IMR-90 (cell line): ENCODE measurements at regions not wholly inside any gene's neighbourhood (a gene's known extent, or its start where the extent isn't known, plus 50 kb on each side); places are given as distances from the start of the nearest gene placed in this dataset.

ENCODE experiments used
- BHLHE40 ChIP-seq: fragments of 150-350 bp; IDR thresholded peaks from 2 replicates; pipeline ENCODE4 v1.6.1; 2016; ENCODE audit warnings: mild to moderate bottlenecking, low read depth, low read length
- CEBPB ChIP-seq: IDR thresholded peaks from 2 replicates; pipeline ENCODE4 v1.6.1; 2012; ENCODE audit warnings: low read depth, low read length, improper control_type of control experiment
- CHD1 ChIP-seq: IDR thresholded peaks from 2 replicates; pipeline ENCODE4 v1.6.1; 2012; ENCODE audit warnings: low read depth, low read length, improper control_type of control experiment
- FOS ChIP-seq: fragments of 150-350 bp; IDR thresholded peaks from 2 replicates; pipeline ENCODE4 v1.6.1; 2016; ENCODE audit warnings: low read depth, low read length
- MAZ ChIP-seq: IDR thresholded peaks from 2 replicates; pipeline ENCODE4 v1.6.1; 2012; ENCODE audit warnings: low read depth, mild to moderate bottlenecking, low read length, improper control_type of control experiment, moderate library complexity, borderline replicate concordance
- MXI1 ChIP-seq: IDR thresholded peaks from 2 replicates; pipeline ENCODE4 v1.6.1; 2012; ENCODE audit warnings: low read depth, mild to moderate bottlenecking, low read length, moderate library complexity, borderline replicate concordance
- POLR2A ChIP-seq: IDR thresholded peaks from 2 replicates; pipeline ENCODE4 v1.6.1; 2012; ENCODE audit warnings: mild to moderate bottlenecking, low read depth, low read length
- RAD21 ChIP-seq: IDR thresholded peaks from 2 replicates; pipeline ENCODE4 v1.6.1; 2012; ENCODE audit warnings: low read length, improper control_type of control experiment
- RCOR1 ChIP-seq: IDR thresholded peaks from 2 replicates; pipeline ENCODE4 v1.6.1; 2012; ENCODE audit warnings: mild to moderate bottlenecking, low read length, improper control_type of control experiment; ENCODE audit not compliant: insufficient replicate concordance
- RFX5 ChIP-seq: IDR thresholded peaks from 2 replicates; pipeline ENCODE4 v1.8.0; 2012; ENCODE audit warnings: low read depth, mild to moderate bottlenecking, low read length, moderate library complexity
- SMC3 ChIP-seq: fragments of 150-350 bp; IDR thresholded peaks from 2 replicates; pipeline ENCODE4 v1.6.1; 2016; ENCODE audit warnings: low read depth, mild to moderate bottlenecking, antibody characterized with exemption, low read length, moderate library complexity
- TF ChIP-seq, protein P1 (sequence below): conservative IDR thresholded peaks from 2 replicates; pipeline ENCODE4 v1.5.1; 2012; ENCODE audit warnings: mild to moderate bottlenecking, low read depth, low read length, improper control_type of control experiment
- TF ChIP-seq, protein P2 (sequence below): fragments of 150-350 bp; IDR thresholded peaks from 2 replicates; pipeline ENCODE4 v1.6.1; 2017; ENCODE audit warnings: mild to moderate bottlenecking, antibody characterized with exemption, low read length, low read depth
- TF ChIP-seq, protein P3 (sequence below): fragments of 150-350 bp; IDR thresholded peaks from 2 replicates; pipeline ENCODE4 v1.6.1; 2016; ENCODE audit warnings: low read depth, mild to moderate bottlenecking, low read length, moderate library complexity, borderline replicate concordance

DNA sequence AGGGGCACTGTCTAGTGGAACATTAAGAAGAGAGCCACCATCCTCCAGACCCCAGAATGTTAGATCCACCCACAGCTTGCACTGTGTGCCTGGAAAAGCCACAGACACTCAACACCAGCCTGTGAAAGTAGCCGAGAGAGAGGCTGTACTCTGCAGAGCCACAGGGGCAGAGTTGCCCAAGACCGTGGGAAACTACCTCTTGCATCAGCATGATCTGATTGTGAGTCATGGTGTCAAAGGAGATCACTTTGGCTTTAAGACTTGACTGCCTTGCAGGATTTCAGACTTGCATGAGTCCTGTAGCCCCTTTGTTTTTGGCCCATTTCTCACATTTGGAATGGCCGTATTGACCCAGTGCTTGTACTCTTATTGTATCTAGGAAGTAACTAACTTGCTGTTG is 115.9 kb upstream of the CCDC179 start:
- TF ChIP-seq, protein P1, sequence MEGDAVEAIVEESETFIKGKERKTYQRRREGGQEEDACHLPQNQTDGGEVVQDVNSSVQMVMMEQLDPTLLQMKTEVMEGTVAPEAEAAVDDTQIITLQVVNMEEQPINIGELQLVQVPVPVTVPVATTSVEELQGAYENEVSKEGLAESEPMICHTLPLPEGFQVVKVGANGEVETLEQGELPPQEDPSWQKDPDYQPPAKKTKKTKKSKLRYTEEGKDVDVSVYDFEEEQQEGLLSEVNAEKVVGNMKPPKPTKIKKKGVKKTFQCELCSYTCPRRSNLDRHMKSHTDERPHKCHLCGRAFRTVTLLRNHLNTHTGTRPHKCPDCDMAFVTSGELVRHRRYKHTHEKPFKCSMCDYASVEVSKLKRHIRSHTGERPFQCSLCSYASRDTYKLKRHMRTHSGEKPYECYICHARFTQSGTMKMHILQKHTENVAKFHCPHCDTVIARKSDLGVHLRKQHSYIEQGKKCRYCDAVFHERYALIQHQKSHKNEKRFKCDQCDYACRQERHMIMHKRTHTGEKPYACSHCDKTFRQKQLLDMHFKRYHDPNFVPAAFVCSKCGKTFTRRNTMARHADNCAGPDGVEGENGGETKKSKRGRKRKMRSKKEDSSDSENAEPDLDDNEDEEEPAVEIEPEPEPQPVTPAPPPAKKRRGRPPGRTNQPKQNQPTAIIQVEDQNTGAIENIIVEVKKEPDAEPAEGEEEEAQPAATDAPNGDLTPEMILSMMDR, result no peak
- TF ChIP-seq SMC3 (no peak), POLR2A (no peak), RFX5 (no peak), RAD21 (no peak), MAZ (0 out of 2 replicates have a peak, but pooled peaks have one; percentile 33), MXI1 (no peak), CHD1 (no peak), CEBPB (peak; percentile 99), RCOR1 (no peak), FOS (peak; percentile 80), BHLHE40 (no peak)
- TF ChIP-seq, protein P2, sequence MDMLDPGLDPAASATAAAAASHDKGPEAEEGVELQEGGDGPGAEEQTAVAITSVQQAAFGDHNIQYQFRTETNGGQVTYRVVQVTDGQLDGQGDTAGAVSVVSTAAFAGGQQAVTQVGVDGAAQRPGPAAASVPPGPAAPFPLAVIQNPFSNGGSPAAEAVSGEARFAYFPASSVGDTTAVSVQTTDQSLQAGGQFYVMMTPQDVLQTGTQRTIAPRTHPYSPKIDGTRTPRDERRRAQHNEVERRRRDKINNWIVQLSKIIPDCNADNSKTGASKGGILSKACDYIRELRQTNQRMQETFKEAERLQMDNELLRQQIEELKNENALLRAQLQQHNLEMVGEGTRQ, result no peak
- TF ChIP-seq, protein P3, sequence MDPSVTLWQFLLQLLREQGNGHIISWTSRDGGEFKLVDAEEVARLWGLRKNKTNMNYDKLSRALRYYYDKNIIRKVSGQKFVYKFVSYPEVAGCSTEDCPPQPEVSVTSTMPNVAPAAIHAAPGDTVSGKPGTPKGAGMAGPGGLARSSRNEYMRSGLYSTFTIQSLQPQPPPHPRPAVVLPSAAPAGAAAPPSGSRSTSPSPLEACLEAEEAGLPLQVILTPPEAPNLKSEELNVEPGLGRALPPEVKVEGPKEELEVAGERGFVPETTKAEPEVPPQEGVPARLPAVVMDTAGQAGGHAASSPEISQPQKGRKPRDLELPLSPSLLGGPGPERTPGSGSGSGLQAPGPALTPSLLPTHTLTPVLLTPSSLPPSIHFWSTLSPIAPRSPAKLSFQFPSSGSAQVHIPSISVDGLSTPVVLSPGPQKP, result no peak
